CD4-positive, alpha-beta T cell treated with Interleukin-17A for 1 hour (primary cell): ENCODE measurements at regions not wholly inside any gene's neighbourhood (a gene's known extent, or its start where the extent isn't known, plus 50 kb on each side); places are given as distances from the start of the nearest gene placed in this dataset.
"Not testable (repeated sequence)": the region's sequence is repeated elsewhere in the genome, so short reads cannot be mapped to it uniquely, and the experiment has no call there.

Experiments used
- DNase-seq: peaks from one replicate; pipeline ENCODE4 v3.0.0-alpha.2; 2020

DNA sequence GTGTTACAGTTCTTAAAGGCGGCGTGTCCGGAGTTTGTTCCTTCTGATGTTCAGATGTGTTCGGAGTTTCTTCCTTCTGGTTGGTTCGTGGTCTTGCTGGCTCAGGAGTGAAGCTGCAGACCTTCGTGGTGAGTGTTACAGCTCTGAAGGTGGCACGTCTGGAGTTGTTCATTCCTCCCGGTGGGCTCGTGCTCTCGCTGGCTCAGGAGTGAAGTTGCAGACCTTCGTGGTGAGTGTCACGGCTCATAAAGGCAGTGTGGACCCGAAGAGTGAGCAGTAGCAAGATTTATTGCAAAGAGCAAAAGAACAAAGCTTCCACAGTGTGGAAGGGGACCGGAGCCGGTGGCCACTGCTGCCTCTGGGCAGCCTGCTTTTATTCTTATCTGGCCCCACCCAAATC, 65.3 kb upstream of the NDST4 start:
- not testable (repeated sequence) for DNase-seq

- DNase-seq, result no peak
Measured at GRCh38 chr4:115171220-115171619, 57.8 kb upstream of the NDST4 start.

- no peak for DNase-seq
Measured at GRCh38 chr4:115165503-115165902, 52.1 kb upstream of the NDST4 start.
